ENCODE measurements at regions not wholly inside any gene's neighbourhood (a gene's known extent, or its start where the extent isn't known, plus 50 kb on each side); places are given as distances from the start of the nearest gene placed in this dataset.

GRCh38 chr1:78318011-78318410, 172.8 kb upstream of the PTGFR start:
- H3K4me1 Mint-ChIP-seq (ENCODE audit: low read depth): no peaks in the 10 kb centered on the region
- no peaks in the 10 kb centered on the region for H3K36me3 Mint-ChIP-seq (ENCODE audit: low read depth)
- no peak for TF ChIP-seq CTCF (IDR thresholded peaks at IDR 0.05)
- intact Hi-C loops (cut with micrococcal nuclease): no loop called here
- no peak overlapping the region for H3K4me3 Mint-ChIP-seq
- DNase-seq (no peak), ATAC-seq (no peak)
- no peak overlapping the region for H3K27ac Mint-ChIP-seq
- H3K27me3 Mint-ChIP-seq: no peaks in the 10 kb centered on the region
- no peaks in the 10 kb centered on the region for H3K9me3 Mint-ChIP-seq
- ChIA-PET CTCF (no interaction called here), POLR2A (no interaction called here)

GRCh38 chr1:78319603-78320002, 171.2 kb upstream of the PTGFR start:
- CTCF ChIA-PET: interaction anchor here (1.4 kb wide), 1 partner anchor 13 kb away, joined by 3 read pairs; no protein-coding TSS in a partner anchor

GRCh38 chr1:78322928-78323680, 167.7 kb upstream of the PTGFR start:
- CTCF ChIA-PET: interaction anchor here (1.0 kb wide), 1 partner anchor 10 kb away, joined by 5 read pairs; no protein-coding TSS in a partner anchor
- intact Hi-C loops (cut with micrococcal nuclease): no loop called here

More at GRCh38 chr1:78319603-78320002, 171.2 kb upstream of the PTGFR start:
- POLR2A ChIA-PET: no interaction called here
- Mint-ChIP-seq H3K4me3 (no peak overlapping the region), H3K36me3 (ENCODE audit: low read depth) (no peaks in the 10 kb centered on the region), H3K27ac (no peak overlapping the region), H3K9me3 (no peaks in the 10 kb centered on the region), H3K27me3 (no peaks in the 10 kb centered on the region), H3K4me1 (ENCODE audit: low read depth) (no peaks in the 10 kb centered on the region)
- DNase-seq (no peak), ATAC-seq (no peak)
- TF ChIP-seq CTCF (IDR thresholded peaks at IDR 0.05): no peak
- intact Hi-C loops (cut with micrococcal nuclease): no loop called here

GRCh38 chr1:78325293-78325692, 165.5 kb upstream of the PTGFR start:
- H3K27ac Mint-ChIP-seq: no peak overlapping the region
- H3K4me1 Mint-ChIP-seq (ENCODE audit: low read depth): no peaks in the 10 kb centered on the region
- H3K36me3 Mint-ChIP-seq (ENCODE audit: low read depth): no peaks in the 10 kb centered on the region
- ATAC-seq (no peak), DNase-seq (no peak)
- no peak for TF ChIP-seq CTCF (IDR thresholded peaks at IDR 0.05)
- H3K27me3 Mint-ChIP-seq: peaks cover 2% of the 10 kb centered on the region
- no peak overlapping the region for H3K4me3 Mint-ChIP-seq
- intact Hi-C loops (cut with micrococcal nuclease): no loop called here
- ChIA-PET CTCF (no interaction called here), POLR2A (no interaction called here)
- H3K9me3 Mint-ChIP-seq: no peaks in the 10 kb centered on the region

More at GRCh38 chr1:78322928-78323680, 167.7 kb upstream of the PTGFR start:
- Mint-ChIP-seq H3K4me3 (no peak overlapping the region), H3K9me3 (no peaks in the 10 kb centered on the region), H3K36me3 (ENCODE audit: low read depth) (no peaks in the 10 kb centered on the region), H3K4me1 (ENCODE audit: low read depth) (no peaks in the 10 kb centered on the region), H3K27me3 (no peaks in the 10 kb centered on the region), H3K27ac (no peak overlapping the region)
- DNase-seq: no peak
- ATAC-seq: no peak
- TF ChIP-seq CTCF (IDR thresholded peaks at IDR 0.05): no peak
- POLR2A ChIA-PET: no interaction called here

GRCh38 chr1:78329475-78329874, 161.3 kb upstream of the PTGFR start:
- no peaks in the 10 kb centered on the region for H3K4me1 Mint-ChIP-seq (ENCODE audit: low read depth)
- DNase-seq (no peak), ATAC-seq (no peak)
- intact Hi-C loops (cut with micrococcal nuclease): no loop called here
- no peaks in the 10 kb centered on the region for H3K9me3 Mint-ChIP-seq
- ChIA-PET POLR2A (no interaction called here), CTCF (no interaction called here)
- TF ChIP-seq CTCF (IDR thresholded peaks at IDR 0.05): no peak
- no peak overlapping the region for H3K27ac Mint-ChIP-seq
- peaks cover 2% of the 10 kb centered on the region for H3K27me3 Mint-ChIP-seq
- no peaks in the 10 kb centered on the region for H3K36me3 Mint-ChIP-seq (ENCODE audit: low read depth)
- H3K4me3 Mint-ChIP-seq: no peak overlapping the region

All from activated CD8-positive, alpha-beta T cell treated with anti-CD3 and anti-CD28 coated beads for 36 hours (primary cell).